GM18951 (cell line): ENCODE measurements at regions not wholly inside any gene's neighbourhood (a gene's known extent, or its start where the extent isn't known, plus 50 kb on each side); places are given as distances from the start of the nearest gene placed in this dataset.
"Not testable (repeated sequence)": the region's sequence is repeated elsewhere in the genome, so short reads cannot be mapped to it uniquely, and the experiment has no call there.

Source experiments
- POLR2A ChIP-seq: IDR thresholded peaks from 4 replicates; pipeline ENCODE4 v1.6.1; 2011; ENCODE audit warnings: mild to moderate bottlenecking; ENCODE audit not compliant: insufficient read length, insufficient read depth; ENCODE audit errors: extremely low read depth
- in situ Hi-C: fragments of 300-500 bp; cut with MboI; formaldehyde crosslinking; loops from one replicate; pipeline ENCODE4 v1.12.0; 2022; ENCODE audit warnings: low sequenced_read_pairs, mixed read lengths, inconsistent platforms; ENCODE audit not compliant: unreplicated experiment

DNA sequence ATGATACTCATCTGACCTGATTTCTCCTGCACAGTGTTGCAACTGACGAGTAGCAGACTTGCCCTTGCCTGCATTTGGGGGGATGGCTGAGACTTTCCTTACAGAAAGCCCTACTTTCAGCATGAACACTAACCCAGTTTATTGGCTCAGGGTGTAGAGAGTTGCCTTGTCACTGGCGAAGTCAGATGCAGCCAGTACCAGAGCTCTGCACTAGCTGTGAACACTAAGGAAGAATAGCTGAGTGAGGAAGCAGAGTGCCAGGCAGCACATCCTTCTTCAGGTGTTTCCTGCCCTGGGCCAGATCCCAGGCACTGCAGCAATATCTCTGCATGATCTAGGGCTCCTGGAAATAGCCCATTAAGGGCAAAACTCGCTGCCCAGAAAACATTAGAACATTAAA is 154.0 kb upstream of the SYNPR start:
- in situ Hi-C loops = no loop called here
- TF ChIP-seq POLR2A = no peak

DNA sequence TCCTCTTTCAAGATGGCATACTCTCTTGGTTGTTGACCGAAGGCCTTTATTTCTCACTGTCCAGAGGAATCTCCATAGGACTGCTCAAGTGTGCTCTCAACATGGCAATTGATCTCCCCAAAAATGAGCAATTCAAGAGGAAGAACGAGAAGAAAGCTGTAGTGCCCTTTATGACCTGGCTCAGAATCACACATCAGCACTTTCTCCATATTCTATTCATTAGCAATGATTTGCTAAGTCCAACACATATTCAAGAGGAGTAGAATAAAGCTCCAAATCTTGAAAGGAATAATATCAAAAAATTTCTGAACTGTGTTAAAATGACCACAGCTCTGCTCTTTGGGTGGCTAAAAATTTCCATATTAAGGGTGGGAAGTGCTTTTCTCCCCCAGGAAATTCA is 151.6 kb upstream of the SYNPR start:
- no peak for TF ChIP-seq POLR2A
- in situ Hi-C loops = no loop called here

DNA sequence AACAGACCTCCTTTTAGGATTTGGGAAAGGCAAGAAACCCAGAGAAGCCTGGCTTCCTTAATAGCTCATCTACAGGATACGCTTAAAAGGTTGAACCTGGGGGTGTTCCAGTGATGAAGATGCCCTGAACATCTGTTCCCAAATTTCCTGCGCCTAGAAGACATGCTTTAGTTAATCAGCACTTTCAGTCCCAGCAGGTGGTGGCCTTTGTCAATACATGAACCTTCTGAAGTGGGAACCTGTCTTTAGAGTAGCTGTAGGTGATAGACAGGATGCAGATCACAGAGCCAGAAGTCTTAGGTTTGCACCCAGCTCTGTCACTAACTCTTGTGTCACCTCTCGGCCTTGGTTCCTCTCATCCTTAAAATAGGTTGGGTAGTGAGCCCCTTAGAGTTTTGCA is 149.7 kb upstream of the SYNPR start:
- in situ Hi-C loops = no loop called here
- TF ChIP-seq POLR2A = no peak

DNA sequence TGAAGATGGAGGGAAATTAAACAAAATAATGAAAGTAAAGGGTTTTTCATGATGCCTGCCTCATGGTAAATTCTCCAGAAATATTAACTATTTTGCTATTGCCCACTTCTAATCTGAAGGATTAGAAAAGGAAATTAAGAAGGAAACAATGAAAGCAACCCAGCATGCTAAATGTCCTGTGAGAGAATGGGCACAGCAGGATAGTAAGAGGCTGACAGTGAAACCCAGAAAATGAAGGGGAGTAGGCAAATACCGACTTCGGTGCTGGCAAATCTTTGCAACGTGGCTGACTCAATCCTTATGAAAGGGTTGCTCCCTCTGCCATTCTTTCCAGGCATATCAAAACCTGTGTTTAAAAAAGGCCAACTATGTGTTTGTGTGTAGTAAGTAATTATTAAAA is 147.5 kb upstream of the SYNPR start:
- no peak for TF ChIP-seq POLR2A
- in situ Hi-C loops = no loop called here

DNA sequence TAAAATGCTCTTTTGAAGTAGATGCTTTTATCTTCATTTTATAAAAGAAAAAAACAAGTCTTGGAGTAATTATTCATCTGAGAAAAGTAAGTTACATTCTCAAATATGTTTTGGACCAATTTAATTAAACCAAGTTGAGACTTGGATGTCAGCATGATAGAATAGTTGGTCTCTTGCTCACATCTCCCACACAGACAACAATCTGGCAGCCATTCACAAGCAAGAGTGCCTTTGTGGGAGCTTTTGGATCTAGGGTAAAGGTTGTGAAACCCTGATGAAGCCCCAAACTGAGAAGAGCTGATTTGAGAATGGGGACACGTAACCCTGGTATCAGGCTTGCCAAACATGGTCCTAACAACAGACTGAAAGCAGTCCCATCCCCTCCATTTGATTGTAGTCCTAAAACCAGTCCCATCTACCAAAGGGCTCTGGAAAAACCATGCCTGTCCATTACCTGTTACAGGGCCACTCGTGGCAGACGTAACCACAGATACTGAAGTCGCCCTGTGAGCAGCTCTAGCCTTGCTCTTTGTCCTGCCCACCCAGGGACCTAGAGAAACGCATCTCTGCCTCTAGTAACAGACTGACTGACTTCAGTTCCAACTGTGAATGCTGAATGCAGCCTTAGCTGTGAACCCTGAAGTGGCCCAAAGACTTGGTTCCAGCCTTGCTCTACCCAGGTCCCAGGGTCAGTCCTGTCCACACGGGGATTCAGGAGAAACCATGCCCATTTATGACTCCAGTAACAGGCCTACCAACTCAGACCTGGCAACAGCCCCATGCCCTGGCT is 145.5 kb upstream of the SYNPR start:
- in situ Hi-C loops = no loop called here
- no peak for TF ChIP-seq POLR2A

DNA sequence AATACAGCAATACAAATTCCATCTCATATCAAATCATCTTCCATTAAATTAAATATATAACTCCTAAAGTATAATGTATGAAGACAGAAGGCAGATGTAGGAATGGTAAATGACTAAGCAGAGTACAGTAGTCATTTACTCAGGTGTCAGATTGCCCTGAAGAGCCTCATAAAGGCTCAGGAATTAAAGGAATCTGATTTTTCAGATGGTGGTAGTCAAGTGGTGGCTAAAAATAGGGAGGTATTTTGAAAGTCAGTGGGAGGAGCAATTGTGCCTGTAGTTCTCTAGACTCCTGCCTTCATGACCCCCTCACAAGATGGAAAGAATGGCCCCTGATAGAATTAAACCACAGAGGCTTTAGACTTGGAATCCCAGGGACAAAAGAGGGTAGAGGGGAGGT is 142.7 kb upstream of the SYNPR start:
- no peak for TF ChIP-seq POLR2A
- in situ Hi-C loops = no loop called here

DNA sequence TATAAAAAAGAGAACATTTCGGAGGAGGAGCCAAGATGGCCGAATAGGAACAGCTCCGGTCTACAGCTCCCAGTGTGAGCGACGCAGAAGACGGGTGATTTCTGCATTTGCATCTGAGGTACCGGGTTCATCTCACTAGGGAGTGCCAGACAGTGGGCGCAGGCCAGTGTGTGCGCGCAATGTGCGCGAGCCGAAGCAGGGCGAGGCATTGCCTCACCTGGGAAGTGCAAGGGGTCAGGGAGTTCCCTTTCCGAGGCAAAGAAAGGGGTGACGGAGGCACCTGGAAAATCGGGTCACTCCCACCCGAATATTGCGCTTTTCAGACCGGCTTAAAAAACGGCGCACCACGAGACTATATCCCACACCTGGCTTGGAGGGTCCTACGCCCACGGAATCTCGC is 141.9 kb upstream of the SYNPR start:
- in situ Hi-C loops = not testable (repeated sequence)

DNA sequence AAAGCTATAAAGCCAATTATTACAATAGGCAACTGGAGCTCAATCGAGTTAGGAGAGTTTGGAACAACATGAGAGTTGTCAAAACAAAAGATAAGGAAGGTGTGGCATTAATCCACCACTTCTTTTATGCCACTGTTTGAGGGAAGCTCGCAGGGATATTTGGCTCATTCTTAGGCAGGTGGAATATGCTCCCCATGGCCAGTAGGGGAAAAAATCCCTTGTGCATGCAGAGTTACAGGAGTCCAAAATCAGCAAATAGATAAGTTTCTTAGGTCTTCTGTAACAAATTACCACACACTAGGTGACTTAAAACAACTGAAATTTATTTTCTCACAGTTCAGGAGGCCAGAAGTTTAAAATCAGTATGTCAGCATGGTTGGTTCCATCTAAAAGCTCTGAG is 135.4 kb upstream of the SYNPR start:
- no peak for TF ChIP-seq POLR2A
- in situ Hi-C loops = no loop called here

DNA sequence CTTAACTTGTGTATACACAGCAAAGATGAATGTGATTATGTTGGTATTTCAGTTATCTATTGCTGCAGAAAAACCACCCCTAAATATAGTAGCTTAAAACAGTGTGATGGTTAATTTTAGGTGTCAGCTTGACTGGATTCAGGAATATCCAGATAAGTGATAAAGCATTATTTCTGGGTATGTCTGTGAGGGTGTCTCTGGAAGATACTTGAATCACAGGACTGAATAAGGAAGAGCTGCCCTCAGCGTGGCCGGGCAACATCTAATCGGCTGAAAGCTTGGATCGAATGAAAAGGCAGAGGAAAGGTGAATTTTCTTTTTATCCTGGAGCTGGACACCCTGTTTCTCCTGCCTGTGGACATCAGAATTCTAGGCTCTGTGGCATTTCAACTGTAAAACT is 132.0 kb upstream of the SYNPR start:
- TF ChIP-seq POLR2A = no peak
- in situ Hi-C loops = no loop called here

DNA sequence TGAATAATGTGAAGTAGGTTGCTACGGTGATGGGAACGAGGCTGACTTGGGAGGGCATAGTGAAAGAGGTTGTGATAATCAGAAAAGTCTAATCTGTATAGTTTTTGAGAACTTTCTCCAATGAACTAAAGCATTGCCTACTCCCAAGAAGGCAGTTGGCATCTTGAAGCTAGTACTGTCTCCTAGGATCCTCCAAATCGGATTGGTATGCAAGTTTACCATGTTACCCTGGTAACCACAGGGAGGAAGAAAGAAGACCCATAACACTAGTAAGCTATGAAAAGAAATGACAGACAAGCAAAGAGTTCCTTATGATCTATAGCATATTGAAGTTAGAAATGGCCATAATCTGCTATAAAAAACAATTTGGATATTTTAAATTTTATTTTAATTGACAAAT is 127.2 kb upstream of the SYNPR start:
- TF ChIP-seq POLR2A = no peak
- in situ Hi-C loops = no loop called here

DNA sequence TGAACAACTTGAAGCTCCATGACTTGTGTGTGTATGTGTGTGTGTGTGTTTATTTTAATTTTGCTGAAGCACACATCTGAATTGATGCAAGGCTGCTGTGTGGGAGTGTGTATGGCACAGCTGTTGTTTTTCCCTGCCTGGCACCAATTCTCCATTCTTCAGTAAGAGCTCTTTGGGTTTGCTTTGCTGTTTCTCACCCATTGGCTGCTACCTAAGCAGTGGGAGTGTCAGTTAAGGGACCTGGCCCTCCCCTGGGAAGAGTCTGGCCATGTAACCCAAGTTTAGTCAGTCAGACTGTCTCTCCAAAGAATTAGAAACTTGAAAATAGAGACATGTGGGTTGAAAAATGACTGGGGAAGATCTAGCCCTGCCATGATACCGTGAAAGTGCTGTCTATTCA is 126.2 kb upstream of the SYNPR start:
- in situ Hi-C loops = no loop called here
- TF ChIP-seq POLR2A = no peak

DNA sequence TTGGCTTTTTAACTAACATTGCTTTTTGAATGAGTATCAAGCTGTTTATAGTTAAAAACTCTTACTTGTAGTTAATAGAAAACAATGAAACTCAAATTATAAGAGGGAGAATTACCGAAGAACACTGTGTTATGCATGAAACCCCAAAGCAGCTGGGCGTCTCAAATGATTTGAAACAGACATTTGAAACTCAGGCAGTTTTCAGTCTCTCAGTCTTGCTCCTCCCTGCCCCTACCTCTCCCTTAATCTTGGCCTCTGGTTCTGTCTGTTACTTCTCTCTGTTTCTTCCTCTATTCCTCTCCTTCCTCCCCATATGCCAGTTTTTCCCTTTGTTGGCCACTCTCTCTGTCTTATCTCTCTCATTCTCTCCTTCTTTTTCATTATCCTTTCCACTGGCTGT is 118.3 kb upstream of the SYNPR start:
- in situ Hi-C loops = no loop called here
- TF ChIP-seq POLR2A = no peak

DNA sequence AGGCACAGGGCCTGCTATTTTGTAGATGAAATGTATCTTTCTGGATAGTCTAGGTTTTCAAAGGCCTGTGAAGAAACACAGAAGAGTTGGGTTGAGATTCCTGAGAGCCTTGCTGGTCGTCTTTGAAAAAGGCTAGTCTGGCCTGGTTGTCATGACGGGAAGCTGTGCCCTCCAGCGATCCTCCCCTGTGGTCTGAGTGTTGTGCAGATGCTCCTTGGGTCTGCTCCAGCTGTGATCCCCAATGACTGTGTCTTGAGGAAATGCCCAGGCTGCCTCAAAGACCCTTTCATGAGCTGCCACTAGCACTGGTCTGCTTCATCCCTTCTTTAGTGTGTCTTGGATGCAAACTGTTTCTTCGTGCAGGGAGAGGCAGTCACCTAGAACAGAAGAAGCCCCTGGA is 111.0 kb upstream of the SYNPR start:
- in situ Hi-C loops = no loop called here
- TF ChIP-seq POLR2A = no peak

DNA sequence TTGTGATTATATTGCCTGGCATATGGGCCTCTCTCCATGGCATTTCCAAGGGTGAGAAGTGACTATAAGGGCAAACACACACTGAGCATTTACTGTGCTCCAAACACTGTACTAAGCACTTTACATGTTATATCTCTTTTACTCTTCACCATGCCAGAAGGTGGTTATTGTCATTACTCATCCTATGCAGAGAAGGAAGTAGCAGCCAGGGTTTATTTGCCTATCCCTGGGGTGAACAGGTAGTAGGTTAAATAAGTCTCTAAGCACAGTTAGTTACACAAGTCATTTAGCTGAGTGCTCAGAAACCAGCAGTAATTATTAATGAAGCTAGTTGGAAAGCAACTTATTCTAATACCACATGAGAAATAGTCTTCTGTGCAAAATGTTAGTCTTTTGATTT is 109.9 kb upstream of the SYNPR start:
- in situ Hi-C loops = no loop called here
- no peak for TF ChIP-seq POLR2A

DNA sequence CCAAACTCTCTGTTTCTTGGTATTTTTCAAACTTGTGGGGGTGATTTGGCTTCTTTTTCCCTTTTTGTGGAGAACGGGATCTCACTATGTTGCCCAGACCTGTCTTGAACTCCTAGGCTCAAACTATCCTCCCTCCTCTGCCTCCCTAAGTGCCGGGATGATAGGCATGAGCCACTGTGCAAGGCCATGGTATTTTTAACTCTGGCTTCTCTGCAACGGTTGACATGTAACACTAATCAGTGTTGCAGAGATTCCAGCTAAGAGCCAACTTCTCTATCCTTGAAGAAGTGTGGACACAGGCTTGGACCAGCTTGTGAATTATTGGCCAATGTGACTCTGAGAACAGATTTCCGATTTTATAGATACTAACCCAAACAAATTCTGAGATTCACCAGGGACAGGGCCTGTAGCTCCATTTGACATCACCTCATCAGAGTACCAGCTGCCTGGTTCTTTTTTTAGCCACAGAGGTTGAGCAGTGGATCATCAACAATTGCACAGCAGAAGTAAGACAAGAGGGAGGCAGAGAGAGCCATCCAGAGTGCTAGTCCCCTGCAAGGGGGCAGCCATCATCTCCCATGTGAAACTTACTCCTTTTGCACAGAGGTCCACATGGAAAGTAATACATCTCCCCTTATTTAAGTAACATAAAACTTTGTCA is 98.1 kb upstream of the SYNPR start:
- in situ Hi-C loops = loop anchor here (25.0 kb wide), 1 partner anchor 518 kb away; no protein-coding TSS in a partner anchor
- no peak for TF ChIP-seq POLR2A

DNA sequence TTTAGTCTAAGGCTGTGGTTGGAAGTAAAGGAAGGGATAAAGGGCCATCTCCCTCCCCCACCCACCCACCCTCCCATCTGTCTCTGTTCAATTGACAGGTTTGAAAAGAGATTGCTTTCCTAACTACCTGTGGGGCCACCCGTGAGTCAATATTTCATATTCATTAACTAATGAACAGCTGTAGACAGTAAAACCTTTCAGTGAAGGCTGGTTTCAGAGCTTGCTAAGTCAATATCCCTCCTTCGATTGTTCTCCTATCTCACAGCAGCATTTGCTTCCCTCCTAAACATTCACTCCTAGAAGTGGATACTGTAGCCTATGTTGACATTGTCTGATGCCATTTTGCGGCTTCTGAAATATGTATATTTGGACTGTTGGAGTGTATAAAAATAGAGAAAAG is 85.9 kb upstream of the SYNPR start:
- in situ Hi-C loops = loop anchor here (25.0 kb wide), 1 partner anchor 530 kb away; no protein-coding TSS in a partner anchor
- TF ChIP-seq POLR2A = no peak
